ENCODE measurements at regions not wholly inside any gene's neighbourhood (a gene's known extent, or its start where the extent isn't known, plus 50 kb on each side); places are given as distances from the start of the nearest gene placed in this dataset.

GRCh38 chr14:105937253-105938054 is 411.1 kb downstream of the TMEM121 start:
- no peak overlapping the region for H3K27ac Mint-ChIP-seq (ENCODE audit: unreplicated experiment)
- ChIA-PET POLR2A (no interaction called here), CTCF (no interaction called here)
- no peak overlapping the region for H3K4me3 Mint-ChIP-seq (ENCODE audit: unreplicated experiment)
- peaks cover 8% of the 10 kb centered on the region for H3K27me3 Mint-ChIP-seq (ENCODE audit: insufficient read depth, unreplicated experiment)
- DNase-seq, result no peak
- Histone ChIP-seq H3K4me3 (ENCODE audit: low read depth, low read length) (no peak overlapping the region), H3K4me1 (no peaks in the 10 kb centered on the region), H3K9me3 (peaks cover 9% of the 10 kb centered on the region), H3K36me3 (ENCODE audit: control insufficient read depth, insufficient read depth, low read length) (no peaks in the 10 kb centered on the region), H3K27me3 (replicated peaks; ENCODE audit: control insufficient read depth, insufficient read depth, low read length) (no peaks in the 10 kb centered on the region)
- BruUV-seq (replicated peaks), result no TSS peak
- no peak for TF ChIP-seq CTCF (IDR thresholded peaks at IDR 0.05; ENCODE audit: insufficient read depth in 1 of 2, low read depth in 1 of 2, low read length in 1 of 2, severe bottlenecking in 1 of 2, unreplicated experiment in 1 of 2)
- H3K9me3 Mint-ChIP-seq (ENCODE audit: unreplicated experiment), result no peaks in the 10 kb centered on the region
- no peaks in the 10 kb centered on the region for H3K36me3 Mint-ChIP-seq (ENCODE audit: insufficient read depth, unreplicated experiment)
- H3K4me1 Mint-ChIP-seq (ENCODE audit: low read depth, unreplicated experiment), result no peaks in the 10 kb centered on the region
- intact Hi-C loops (cut with micrococcal nuclease; ENCODE audit: unreplicated experiment), result no loop called here

- no peaks in the 10 kb centered on the region for H3K36me3 Mint-ChIP-seq (ENCODE audit: insufficient read depth, unreplicated experiment)
- Histone ChIP-seq H3K9me3 (peaks cover 9% of the 10 kb centered on the region), H3K4me3 (ENCODE audit: low read depth, low read length) (no peak overlapping the region), H3K27me3 (replicated peaks; ENCODE audit: control insufficient read depth, insufficient read depth, low read length) (no peaks in the 10 kb centered on the region), H3K36me3 (ENCODE audit: control insufficient read depth, insufficient read depth, low read length) (no peaks in the 10 kb centered on the region), H3K4me1 (no peaks in the 10 kb centered on the region)
- H3K27me3 Mint-ChIP-seq (ENCODE audit: insufficient read depth, unreplicated experiment), result peaks cover 8% of the 10 kb centered on the region
- DNase-seq, result no peak
- no peak overlapping the region for H3K4me3 Mint-ChIP-seq (ENCODE audit: unreplicated experiment)
- BruUV-seq (replicated peaks), result no TSS peak
- ChIA-PET POLR2A (no interaction called here), CTCF (no interaction called here)
- TF ChIP-seq CTCF (IDR thresholded peaks at IDR 0.05; ENCODE audit: insufficient read depth in 1 of 2, low read depth in 1 of 2, low read length in 1 of 2, severe bottlenecking in 1 of 2, unreplicated experiment in 1 of 2), result no peak
- H3K27ac Mint-ChIP-seq (ENCODE audit: unreplicated experiment), result no peak overlapping the region
- intact Hi-C loops (cut with micrococcal nuclease; ENCODE audit: unreplicated experiment), result no loop called here
- H3K9me3 Mint-ChIP-seq (ENCODE audit: unreplicated experiment), result no peaks in the 10 kb centered on the region
- H3K4me1 Mint-ChIP-seq (ENCODE audit: low read depth, unreplicated experiment), result no peaks in the 10 kb centered on the region
These were observed 411.9 kb downstream of the TMEM121 start for GRCh38 chr14:105938055-105938863.

GRCh38 chr14:105938959-105939358 is 412.6 kb downstream of the TMEM121 start:
- ChIA-PET CTCF (no interaction called here), POLR2A (no interaction called here)
- no peak overlapping the region for H3K4me3 ChIP-seq (ENCODE audit: low read depth, low read length)
- H3K27me3 ChIP-seq (replicated peaks; ENCODE audit: control insufficient read depth, insufficient read depth, low read length), result no peaks in the 10 kb centered on the region
- peaks cover 9% of the 10 kb centered on the region for H3K9me3 ChIP-seq
- no peak overlapping the region for H3K27ac Mint-ChIP-seq (ENCODE audit: unreplicated experiment)
- no peak for TF ChIP-seq CTCF (IDR thresholded peaks at IDR 0.05; ENCODE audit: insufficient read depth in 1 of 2, low read depth in 1 of 2, low read length in 1 of 2, severe bottlenecking in 1 of 2, unreplicated experiment in 1 of 2)
- no peak for DNase-seq
- intact Hi-C loops (cut with micrococcal nuclease; ENCODE audit: unreplicated experiment), result no loop called here
- no peaks in the 10 kb centered on the region for H3K36me3 ChIP-seq (ENCODE audit: control insufficient read depth, insufficient read depth, low read length)
- no peak overlapping the region for H3K4me3 Mint-ChIP-seq (ENCODE audit: unreplicated experiment)
- no peaks in the 10 kb centered on the region for H3K9me3 Mint-ChIP-seq (ENCODE audit: unreplicated experiment)
- H3K4me1 ChIP-seq, result no peaks in the 10 kb centered on the region
- H3K36me3 Mint-ChIP-seq (ENCODE audit: insufficient read depth, unreplicated experiment), result no peaks in the 10 kb centered on the region
- H3K4me1 Mint-ChIP-seq (ENCODE audit: low read depth, unreplicated experiment), result no peaks in the 10 kb centered on the region
- H3K27me3 Mint-ChIP-seq (ENCODE audit: insufficient read depth, unreplicated experiment), result peaks cover 3% of the 10 kb centered on the region
- no TSS peak for BruUV-seq (replicated peaks)
